MM.1S (cell line): ENCODE measurements at regions not wholly inside any gene's neighbourhood (a gene's known extent, or its start where the extent isn't known, plus 50 kb on each side); places are given as distances from the start of the nearest gene placed in this dataset.

Experiments used
- CTCF ChIP-seq: fragments of 300-600 bp; sonication (generic); IDR thresholded peaks from 2 replicates; pipeline ENCODE4 v1.5.1; 2016; ENCODE audit warnings: antibody characterized with exemption, low read length, mixed read lengths
- EZH2 ChIP-seq: fragments of 300-600 bp; sonication (generic); optimal IDR thresholded peaks from 2 replicates; pipeline ENCODE3; 2017; ENCODE audit warnings: low read depth, mild to moderate bottlenecking, antibody characterized with exemption, low read length, mixed read lengths

- TF ChIP-seq CTCF, result no peak
- no peak for TF ChIP-seq EZH2
These were observed 121.9 kb upstream of the MVB12B start for GRCh38 chr9:126204708-126205225.
